B cell (primary cell): ENCODE measurements at regions not wholly inside any gene's neighbourhood (a gene's known extent, or its start where the extent isn't known, plus 50 kb on each side); places are given as distances from the start of the nearest gene placed in this dataset.

Experiments used
- ATAC-seq: fragments of 200-7000 bp; cut with Tn5 transposase; one replicate; pipeline ENCODE4 v1.10.0; 2021; ENCODE audit warnings: low read depth, mild to moderate bottlenecking, moderate number of reproducible peaks, moderate library complexity
- CTCF ChIA-PET: fragments of 350-600 bp; sonication (Branson Sonifier 250); formaldehyde crosslinking; loops from one replicate; lab custom pipeline; 2021; ENCODE audit warnings: antibody characterized with exemption, inconsistent platforms; lab: Charles Lee
- POLR2A ChIA-PET: fragments of 350-600 bp; sonication (Branson Sonifier 250); formaldehyde crosslinking; loops from one replicate; lab custom pipeline; 2021; ENCODE audit warnings: antibody characterized with exemption; lab: Charles Lee
- DNase-seq: peaks from one replicate; pipeline ENCODE4 v3.0.0; 2013
- H2AFZ ChIP-seq: 2 replicates; pipeline ENCODE4 v1.6.1; 2012; ENCODE audit warnings: mild to moderate bottlenecking, low read depth, low read length; ENCODE audit not compliant: insufficient read depth, poor library complexity, severe bottlenecking
- H3K27ac ChIP-seq, 2 donors: 1 replicate in 1 of 2; 2 replicates in 1 of 2; pipeline ENCODE4 v1.5.1; 2012 to 2013; ENCODE audit warnings: low read length in 2 of 2, mild to moderate bottlenecking in 2 of 2, moderate library complexity in 1 of 2
- H3K27me3 ChIP-seq, 4 experiments: fragments of 200-600 bp in 1 of 4; sonication (generic) in 1 of 4; replicated peaks in 1 of 4; 1 replicate in 2 of 4; 2 replicates in 2 of 4; pipeline versions ENCODE4 v1.6.1 to v1.7.0; 2013 to 2016; ENCODE audit warnings: low read length in 3 of 4, mild to moderate bottlenecking in 2 of 4, mixed read lengths in 1 of 4, moderate library complexity in 1 of 4; ENCODE audit not compliant: insufficient read depth in 4 of 4, control insufficient read depth in 3 of 4; ENCODE audit errors: control extremely low read depth in 1 of 4
- H3K36me3 ChIP-seq, 2 experiments: replicated peaks in 1 of 2; 1 replicate in 1 of 2; 2 replicates in 1 of 2; pipeline versions ENCODE4 v1.6.1 to v1.7.1; 2013; ENCODE audit warnings: low read length in 1 of 2; ENCODE audit not compliant: insufficient read depth in 2 of 2, control insufficient read depth in 1 of 2; ENCODE audit errors: control extremely low read depth in 1 of 2, extremely low read depth in 1 of 2
- H3K4me1 ChIP-seq, 2 donors: fragments of 200-600 bp in 1 of 2; sonication (generic) in 1 of 2; 1 replicate in 1 of 2; 2 replicates in 1 of 2; pipeline versions ENCODE4 v1.5.1 to v1.6.1; 2013 to 2017; ENCODE audit warnings: low read length in 2 of 2; ENCODE audit not compliant: control insufficient read depth in 2 of 2, insufficient read depth in 2 of 2
- H3K4me2 ChIP-seq: replicated peaks from 2 replicates; pipeline ENCODE3; 2012; ENCODE audit warnings: mild to moderate bottlenecking, low read depth, low read length; ENCODE audit not compliant: poor library complexity, severe bottlenecking
- H3K4me3 ChIP-seq, 5 experiments: fragments of 200-600 bp in 1 of 5; sonication (generic) in 1 of 5; 1 replicate in 3 of 5; 2 replicates in 2 of 5; pipeline versions ENCODE4 v1.5.1 to v1.7.0; 2011 to 2016; ENCODE audit warnings: low read length in 4 of 5, mild to moderate bottlenecking in 4 of 5, low read depth in 2 of 5, control low read depth in 1 of 5, moderate library complexity in 1 of 5; ENCODE audit not compliant: insufficient read depth in 1 of 5; ENCODE audit errors: control extremely low read depth in 1 of 5, extremely low read depth in 1 of 5
- H3K79me2 ChIP-seq: fragments of 200-600 bp; sonication (generic); one replicate; pipeline ENCODE4 v1.6.0; 2016; ENCODE audit warnings: low read length; ENCODE audit not compliant: control insufficient read depth, insufficient read depth
- H3K9ac ChIP-seq: fragments of 200-600 bp; sonication (generic); 2 replicates; pipeline ENCODE4 v1.6.1; 2017; ENCODE audit warnings: mild to moderate bottlenecking, low read length, moderate library complexity
- H3K9me3 ChIP-seq, 3 donors: one replicate each; pipeline versions ENCODE4 v1.6.1 to v1.7.1; 2013; ENCODE audit warnings: low read length in 2 of 3; ENCODE audit not compliant: control insufficient read depth in 2 of 3, insufficient read depth in 1 of 3; ENCODE audit errors: control extremely low read depth in 1 of 3
- H4K20me1 ChIP-seq: 2 replicates; pipeline ENCODE4 v1.6.0; 2012; ENCODE audit warnings: mild to moderate bottlenecking, low read length; ENCODE audit not compliant: insufficient read depth, control insufficient read depth, poor library complexity, severe bottlenecking
- H3K27ac Mint-ChIP-seq: one replicate; pipeline ENCODE4 v1.8.0; 2021; ENCODE audit warnings: mixed read lengths
- H3K27me3 Mint-ChIP-seq: one replicate; pipeline ENCODE4 v1.8.0; 2021; ENCODE audit warnings: mixed read lengths
- H3K4me1 Mint-ChIP-seq: one replicate; pipeline ENCODE4 v1.8.0; 2021; ENCODE audit warnings: mixed read lengths
- H3K4me3 Mint-ChIP-seq: one replicate; pipeline ENCODE4 v1.8.0; 2021; ENCODE audit warnings: mixed read lengths
- H3K9me3 Mint-ChIP-seq: one replicate; pipeline ENCODE4 v1.8.0; 2022; ENCODE audit warnings: mixed read lengths; ENCODE audit not compliant: insufficient read depth
- EZH2 ChIP-seq: IDR thresholded peaks from 2 replicates; pipeline ENCODE4 v1.6.1; 2012; ENCODE audit warnings: borderline replicate concordance, low read depth, mild to moderate bottlenecking, moderate library complexity, low read length; ENCODE audit not compliant: insufficient read depth, poor library complexity, severe bottlenecking
- WGBS: methylation state at CpG from one replicate; pipeline ENCODE4 v1.1.5; 2013; ENCODE audit warnings: missing lambda C conversion rate; ENCODE audit not compliant: insufficient coverage; 5-methylcytosine and 5-hydroxymethylcytosine counted together
- intact Hi-C: fragments of 100-400 bp; cut with micrococcal nuclease; formaldehyde crosslinking; loops from one replicate; pipeline ENCODE4 v1.10.0; 2022
- TF ChIP-seq, protein P1 (sequence below): fragments of 200-600 bp; IDR thresholded peaks from one replicate; pipeline ENCODE4 v1.8.0; 2022; ENCODE audit warnings: antibody characterized with exemption, mild to moderate bottlenecking

DNA sequence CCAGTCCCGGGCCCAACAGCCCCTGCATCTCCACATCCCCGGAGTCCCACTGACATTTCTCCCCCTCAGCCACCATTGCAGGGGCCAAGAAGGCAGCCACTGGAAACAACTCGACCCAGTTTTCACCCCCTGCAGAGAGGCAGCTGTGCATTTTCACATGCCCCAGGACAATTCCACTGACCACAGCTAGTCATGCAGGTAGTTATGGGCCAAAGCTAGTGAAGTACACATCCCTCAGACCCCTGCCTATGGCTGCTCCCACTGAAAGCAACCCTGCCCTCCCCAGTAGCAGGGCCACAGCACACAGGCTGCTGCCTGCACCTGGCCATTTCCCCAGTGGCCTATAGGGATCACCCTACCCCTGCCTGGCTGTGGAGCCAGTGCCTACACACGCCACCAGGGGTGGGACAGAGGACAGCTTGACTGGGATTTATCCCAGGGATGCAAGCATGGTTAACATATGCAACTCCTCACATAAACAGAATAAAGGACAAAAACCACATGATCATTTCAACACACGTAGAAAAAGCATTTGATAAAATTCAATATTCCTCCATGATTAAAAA, 154.0 kb downstream of the NDUFA12 start:
- ATAC-seq = no peak
- H3K27me3 Mint-ChIP-seq = peaks cover 13% of the 10 kb centered on the region
- H3K4me2 ChIP-seq = no peak overlapping the region
- H3K27ac Mint-ChIP-seq = no peak overlapping the region
- intact Hi-C loops = no loop called here
- H3K4me3 ChIP-seq = no peak overlapping the region
- H3K4me1 Mint-ChIP-seq = peaks cover 20% of the 10 kb centered on the region
- H3K4me3 Mint-ChIP-seq = no peak overlapping the region
- ChIA-PET CTCF (interaction anchor here (0.7 kb wide), 2 partner anchors 18 to 28 kb away, joined by 3 read pairs; no protein-coding TSS in a partner anchor), POLR2A (no interaction called here)
- H4K20me1 ChIP-seq = no peaks in the 10 kb centered on the region
- H3K27ac ChIP-seq = no peak overlapping the region
- H3K79me2 ChIP-seq = peaks cover 4% of the 10 kb centered on the region
- H3K27me3 ChIP-seq = no peaks in the 10 kb centered on the region
- H3K9me3 ChIP-seq = no peaks in the 10 kb centered on the region
- H3K9ac ChIP-seq = no peak overlapping the region
- DNase-seq = no peak
- 93% methylated on average over 4 of the region's 5 CpGs for WGBS
- H3K4me1 ChIP-seq = peaks cover 12 to 19% of the 10 kb centered on the region in 2 donors
- H3K9me3 Mint-ChIP-seq = no peaks in the 10 kb centered on the region
- TF ChIP-seq EZH2 = no peak
- TF ChIP-seq, protein P1, sequence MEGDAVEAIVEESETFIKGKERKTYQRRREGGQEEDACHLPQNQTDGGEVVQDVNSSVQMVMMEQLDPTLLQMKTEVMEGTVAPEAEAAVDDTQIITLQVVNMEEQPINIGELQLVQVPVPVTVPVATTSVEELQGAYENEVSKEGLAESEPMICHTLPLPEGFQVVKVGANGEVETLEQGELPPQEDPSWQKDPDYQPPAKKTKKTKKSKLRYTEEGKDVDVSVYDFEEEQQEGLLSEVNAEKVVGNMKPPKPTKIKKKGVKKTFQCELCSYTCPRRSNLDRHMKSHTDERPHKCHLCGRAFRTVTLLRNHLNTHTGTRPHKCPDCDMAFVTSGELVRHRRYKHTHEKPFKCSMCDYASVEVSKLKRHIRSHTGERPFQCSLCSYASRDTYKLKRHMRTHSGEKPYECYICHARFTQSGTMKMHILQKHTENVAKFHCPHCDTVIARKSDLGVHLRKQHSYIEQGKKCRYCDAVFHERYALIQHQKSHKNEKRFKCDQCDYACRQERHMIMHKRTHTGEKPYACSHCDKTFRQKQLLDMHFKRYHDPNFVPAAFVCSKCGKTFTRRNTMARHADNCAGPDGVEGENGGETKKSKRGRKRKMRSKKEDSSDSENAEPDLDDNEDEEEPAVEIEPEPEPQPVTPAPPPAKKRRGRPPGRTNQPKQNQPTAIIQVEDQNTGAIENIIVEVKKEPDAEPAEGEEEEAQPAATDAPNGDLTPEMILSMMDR = no peak
- no peak overlapping the region for H2AFZ ChIP-seq
- no peaks in the 10 kb centered on the region for H3K36me3 ChIP-seq

DNA sequence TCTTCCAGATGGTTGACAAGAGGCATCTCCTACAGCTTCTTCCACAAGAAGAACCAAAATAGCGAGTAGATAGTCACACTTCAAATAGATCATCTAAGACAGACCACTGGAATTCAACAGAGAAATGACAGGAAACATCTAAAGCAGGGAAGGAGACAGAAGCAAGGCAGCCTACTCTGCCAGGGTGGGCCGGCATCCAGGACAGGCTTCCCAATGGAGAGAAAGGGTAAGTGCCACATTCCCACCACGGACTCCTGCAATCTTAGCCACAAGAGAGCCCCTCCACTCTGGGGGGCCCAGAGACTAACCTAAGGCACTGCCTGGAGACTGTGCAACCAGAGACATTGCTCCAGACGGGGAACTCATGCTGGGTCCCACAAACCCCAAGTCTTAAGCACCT, 154.5 kb downstream of the NDUFA12 start:
- Histone ChIP-seq H3K4me3 (no peak overlapping the region), H3K79me2 (peaks cover 4% of the 10 kb centered on the region), H3K27me3 (no peaks in the 10 kb centered on the region), H3K36me3 (no peaks in the 10 kb centered on the region), H3K4me2 (no peak overlapping the region), H3K4me1 (peaks cover 12 to 19% of the 10 kb centered on the region in 2 donors), H3K9me3 (no peaks in the 10 kb centered on the region), H2AFZ (no peak overlapping the region), H4K20me1 (no peaks in the 10 kb centered on the region), H3K9ac (no peak overlapping the region), H3K27ac (no peak overlapping the region)
- Mint-ChIP-seq H3K27ac (no peak overlapping the region), H3K9me3 (no peaks in the 10 kb centered on the region), H3K4me3 (no peak overlapping the region), H3K27me3 (peaks cover 12% of the 10 kb centered on the region), H3K4me1 (peaks cover 20% of the 10 kb centered on the region)
- ChIA-PET POLR2A (no interaction called here), CTCF (interaction anchor here (0.7 kb wide), 1 partner anchor 18 kb away, joined by 3 read pairs; no protein-coding TSS in a partner anchor)
- DNase-seq = no peak
- intact Hi-C loops = no loop called here
- TF ChIP-seq EZH2 = no peak
- TF ChIP-seq, protein P1 = no peak
- WGBS = 96% methylated on average over 4 of the region's 4 CpGs
- ATAC-seq = no peak
